22Rv1 (cell line): ENCODE measurements at regions not wholly inside any gene's neighbourhood (a gene's known extent, or its start where the extent isn't known, plus 50 kb on each side); places are given as distances from the start of the nearest gene placed in this dataset.

ENCODE experiments used
- ZFX ChIP-seq: fragments of 450-650 bp; IDR thresholded peaks from 2 replicates; pipeline ENCODE4 v1.6.1; 2017; ENCODE audit warnings: antibody characterized with exemption, borderline replicate concordance
- TF ChIP-seq, protein P1 (sequence below): fragments of 450-650 bp; IDR thresholded peaks from 2 replicates; pipeline ENCODE4 v1.5.1; 2017; ENCODE audit warnings: mild to moderate bottlenecking

GRCh38 chr9:81498576-81498975 is 190.8 kb downstream of the TLE1 start:
- TF ChIP-seq, protein P1, sequence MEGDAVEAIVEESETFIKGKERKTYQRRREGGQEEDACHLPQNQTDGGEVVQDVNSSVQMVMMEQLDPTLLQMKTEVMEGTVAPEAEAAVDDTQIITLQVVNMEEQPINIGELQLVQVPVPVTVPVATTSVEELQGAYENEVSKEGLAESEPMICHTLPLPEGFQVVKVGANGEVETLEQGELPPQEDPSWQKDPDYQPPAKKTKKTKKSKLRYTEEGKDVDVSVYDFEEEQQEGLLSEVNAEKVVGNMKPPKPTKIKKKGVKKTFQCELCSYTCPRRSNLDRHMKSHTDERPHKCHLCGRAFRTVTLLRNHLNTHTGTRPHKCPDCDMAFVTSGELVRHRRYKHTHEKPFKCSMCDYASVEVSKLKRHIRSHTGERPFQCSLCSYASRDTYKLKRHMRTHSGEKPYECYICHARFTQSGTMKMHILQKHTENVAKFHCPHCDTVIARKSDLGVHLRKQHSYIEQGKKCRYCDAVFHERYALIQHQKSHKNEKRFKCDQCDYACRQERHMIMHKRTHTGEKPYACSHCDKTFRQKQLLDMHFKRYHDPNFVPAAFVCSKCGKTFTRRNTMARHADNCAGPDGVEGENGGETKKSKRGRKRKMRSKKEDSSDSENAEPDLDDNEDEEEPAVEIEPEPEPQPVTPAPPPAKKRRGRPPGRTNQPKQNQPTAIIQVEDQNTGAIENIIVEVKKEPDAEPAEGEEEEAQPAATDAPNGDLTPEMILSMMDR, result no peak
- no peak for TF ChIP-seq ZFX
